ENCODE measurements at regions not wholly inside any gene's neighbourhood (a gene's known extent, or its start where the extent isn't known, plus 50 kb on each side); places are given as distances from the start of the nearest gene placed in this dataset.

GRCh38 chr11:37704791-37705190 is 1106.8 kb upstream of the RAG2 start:
- TF ChIP-seq, protein P1, sequence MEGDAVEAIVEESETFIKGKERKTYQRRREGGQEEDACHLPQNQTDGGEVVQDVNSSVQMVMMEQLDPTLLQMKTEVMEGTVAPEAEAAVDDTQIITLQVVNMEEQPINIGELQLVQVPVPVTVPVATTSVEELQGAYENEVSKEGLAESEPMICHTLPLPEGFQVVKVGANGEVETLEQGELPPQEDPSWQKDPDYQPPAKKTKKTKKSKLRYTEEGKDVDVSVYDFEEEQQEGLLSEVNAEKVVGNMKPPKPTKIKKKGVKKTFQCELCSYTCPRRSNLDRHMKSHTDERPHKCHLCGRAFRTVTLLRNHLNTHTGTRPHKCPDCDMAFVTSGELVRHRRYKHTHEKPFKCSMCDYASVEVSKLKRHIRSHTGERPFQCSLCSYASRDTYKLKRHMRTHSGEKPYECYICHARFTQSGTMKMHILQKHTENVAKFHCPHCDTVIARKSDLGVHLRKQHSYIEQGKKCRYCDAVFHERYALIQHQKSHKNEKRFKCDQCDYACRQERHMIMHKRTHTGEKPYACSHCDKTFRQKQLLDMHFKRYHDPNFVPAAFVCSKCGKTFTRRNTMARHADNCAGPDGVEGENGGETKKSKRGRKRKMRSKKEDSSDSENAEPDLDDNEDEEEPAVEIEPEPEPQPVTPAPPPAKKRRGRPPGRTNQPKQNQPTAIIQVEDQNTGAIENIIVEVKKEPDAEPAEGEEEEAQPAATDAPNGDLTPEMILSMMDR (IDR thresholded peaks at IDR 0.05): no peak
- TF ChIP-seq POLR2A (IDR thresholded peaks at IDR 0.05): no peak

Measured in uterus (tissue), 2 donors.